Mucosa of descending colon (tissue), 3 donors: ENCODE measurements at regions not wholly inside any gene's neighbourhood (a gene's known extent, or its start where the extent isn't known, plus 50 kb on each side); places are given as distances from the start of the nearest gene placed in this dataset.

Experiments
- ATAC-seq: fragments of 200-7000 bp; cut with Tn5 transposase; one replicate; pipeline ENCODE4 v1.9.1; 2020; ENCODE audit warnings: mild to moderate bottlenecking, moderate library complexity
- DNase-seq, 3 donors: peaks; one replicate each; pipeline ENCODE4 v3.0.0-alpha.2; 2020
- H3K36me3 ChIP-seq: fragments of 200-600 bp; one replicate; pipeline ENCODE4 v1.8.0; 2021; ENCODE audit warnings: low read depth, mild to moderate bottlenecking
- H3K4me1 ChIP-seq: fragments of 200-600 bp; one replicate; pipeline ENCODE4 v1.8.0; 2021; ENCODE audit warnings: low read depth, mild to moderate bottlenecking
- H3K4me3 ChIP-seq: fragments of 200-600 bp; one replicate; pipeline ENCODE4 v1.8.0; 2021; ENCODE audit warnings: mild to moderate bottlenecking
- H3K9me3 ChIP-seq: fragments of 200-600 bp; one replicate; pipeline ENCODE4 v1.8.0; 2021; ENCODE audit warnings: mild to moderate bottlenecking
- CTCF ChIP-seq: fragments of 200-600 bp; IDR thresholded peaks from one replicate; pipeline ENCODE4 v1.8.0; 2022; ENCODE audit warnings: antibody characterized with exemption, mild to moderate bottlenecking
- intact Hi-C, 2 donors: fragments of 100-400 bp; cut with DNase I in 1 of 2; cut with micrococcal nuclease in 1 of 2; formaldehyde crosslinking; loops; one replicate each; pipeline versions ENCODE4 v1.11.0 to v1.11.1; 2022; cut with DNase I, micrococcal nuclease
- donor health status: DM: no; HTN: no; CAD: no; lungs with moderate emphysema.
- donor health status: DM: no; HTN: no; CAD: no.
- donor health status: DM: no; HTN: yes; CAD: no.

- ATAC-seq (no peak), DNase-seq (no peak)
- Histone ChIP-seq H3K36me3 (no peaks in the 10 kb centered on the region), H3K9me3 (no peaks in the 10 kb centered on the region), H3K4me3 (no peak overlapping the region), H3K4me1 (no peaks in the 10 kb centered on the region)
- no peak for TF ChIP-seq CTCF
- intact Hi-C loops: no loop called here
These were observed 428.6 kb upstream of the AMOT start for GRCh38 chrX:113269203-113269602.

GRCh38 chrX:113260474-113260873 lies 419.8 kb upstream of the AMOT start:
- TF ChIP-seq CTCF: no peak
- Histone ChIP-seq H3K4me3 (no peak overlapping the region), H3K9me3 (no peaks in the 10 kb centered on the region), H3K4me1 (no peaks in the 10 kb centered on the region), H3K36me3 (no peaks in the 10 kb centered on the region)
- ATAC-seq: no peak
- intact Hi-C loops: no loop called here
- DNase-seq: no peak

GRCh38 chrX:113222305-113222704 lies 381.7 kb upstream of the AMOT start:
- TF ChIP-seq CTCF: no peak
- Histone ChIP-seq H3K4me3 (no peak overlapping the region), H3K4me1 (no peaks in the 10 kb centered on the region), H3K36me3 (no peaks in the 10 kb centered on the region), H3K9me3 (no peaks in the 10 kb centered on the region)
- DNase-seq: no peak
- ATAC-seq: no peak
- intact Hi-C loops: no loop called here

GRCh38 chrX:113212052-113212451 lies 371.4 kb upstream of the AMOT start:
- Histone ChIP-seq H3K4me1 (no peaks in the 10 kb centered on the region), H3K4me3 (no peak overlapping the region), H3K9me3 (no peaks in the 10 kb centered on the region), H3K36me3 (no peaks in the 10 kb centered on the region)
- DNase-seq (no peak), ATAC-seq (no peak)
- intact Hi-C loops: no loop called here
- no peak for TF ChIP-seq CTCF

- DNase-seq (no peak), ATAC-seq (no peak)
- no peak for TF ChIP-seq CTCF
- Histone ChIP-seq H3K9me3 (no peaks in the 10 kb centered on the region), H3K4me3 (no peak overlapping the region), H3K4me1 (no peaks in the 10 kb centered on the region), H3K36me3 (no peaks in the 10 kb centered on the region)
- intact Hi-C loops: no loop called here
These were observed 362.0 kb upstream of the AMOT start for GRCh38 chrX:113202601-113203000.

- H3K4me1 ChIP-seq: no peaks in the 10 kb centered on the region
- no peak overlapping the region for H3K4me3 ChIP-seq
- H3K36me3 ChIP-seq: no peaks in the 10 kb centered on the region
- ATAC-seq: peak; percentile 79
- no peak for TF ChIP-seq CTCF
- DNase-seq: peak in 1 of 3 donors; percentile 4
- intact Hi-C loops: no loop called here
- H3K9me3 ChIP-seq: no peaks in the 10 kb centered on the region
These were observed 355.3 kb upstream of the AMOT start for GRCh38 chrX:113195949-113196348.
